GM18520 (cell line): ENCODE measurements at regions not wholly inside any gene's neighbourhood (a gene's known extent, or its start where the extent isn't known, plus 50 kb on each side); places are given as distances from the start of the nearest gene placed in this dataset.
"Not testable (repeated sequence)": the region's sequence is repeated elsewhere in the genome, so short reads cannot be mapped to it uniquely, and the experiment has no call there.

Experiments
- ATAC-seq: cut with Tn5 transposase; IDR thresholded peaks from one replicate; pipeline ENCODE4 v1.9.1; 2021; ENCODE audit not compliant: unreplicated experiment

GRCh38 chr7:55705728-55706450 lies 133.6 kb upstream of the VOPP1 start:
- ATAC-seq, result not testable (repeated sequence)

GRCh38 chr7:55702831-55703230 lies 130.5 kb upstream of the VOPP1 start:
- ATAC-seq, result not testable (repeated sequence)

GRCh38 chr7:55699450-55699842 lies 127.1 kb upstream of the VOPP1 start:
- ATAC-seq, result not testable (repeated sequence)

GRCh38 chr7:55698607-55699449 lies 126.5 kb upstream of the VOPP1 start:
- ATAC-seq, result peak; percentile 59

- not testable (repeated sequence) for ATAC-seq
Measured at GRCh38 chr7:55695893-55696701, 123.8 kb upstream of the VOPP1 start.

GRCh38 chr7:55694484-55694883 lies 122.2 kb upstream of the VOPP1 start:
- ATAC-seq, result not testable (repeated sequence)

- ATAC-seq, result not testable (repeated sequence)
Measured at GRCh38 chr7:55688684-55689681, 116.7 kb upstream of the VOPP1 start.

GRCh38 chr7:55688261-55688660 lies 116.0 kb upstream of the VOPP1 start:
- ATAC-seq, result not testable (repeated sequence)

- not testable (repeated sequence) for ATAC-seq
Measured at GRCh38 chr7:55687252-55687651, 115.0 kb upstream of the VOPP1 start.

- not testable (repeated sequence) for ATAC-seq
Measured at GRCh38 chr7:55686771-55687170, 114.5 kb upstream of the VOPP1 start.

GRCh38 chr7:55683501-55683900 lies 111.2 kb upstream of the VOPP1 start:
- ATAC-seq, result not testable (repeated sequence)

- not testable (repeated sequence) for ATAC-seq
Measured at GRCh38 chr7:55675589-55675988, 103.3 kb upstream of the VOPP1 start.

GRCh38 chr7:55673525-55673924 lies 101.2 kb upstream of the VOPP1 start:
- not testable (repeated sequence) for ATAC-seq

- ATAC-seq, result not testable (repeated sequence)
Measured at GRCh38 chr7:55672084-55672483, 99.8 kb upstream of the VOPP1 start.

GRCh38 chr7:55657654-55658053 lies 85.4 kb upstream of the VOPP1 start:
- ATAC-seq, result no peak

GRCh38 chr7:55651057-55651456 lies 78.8 kb upstream of the VOPP1 start:
- ATAC-seq, result no peak

GRCh38 chr7:55649238-55649637 lies 76.9 kb upstream of the VOPP1 start:
- ATAC-seq, result no peak

GRCh38 chr7:55644567-55644966 lies 72.3 kb upstream of the VOPP1 start:
- ATAC-seq, result no peak

- ATAC-seq, result no peak
Measured at GRCh38 chr7:55642266-55642665, 70.0 kb upstream of the VOPP1 start.

GRCh38 chr7:55641811-55642210 lies 69.5 kb upstream of the VOPP1 start:
- peak; percentile 78 for ATAC-seq
